Endometrium (tissue), 2 donors: ENCODE measurements at regions not wholly inside any gene's neighbourhood (a gene's known extent, or its start where the extent isn't known, plus 50 kb on each side); places are given as distances from the start of the nearest gene placed in this dataset.
A peak's percentile ranks its signal among the peaks of the same experiment; 100 is the strongest.
"Not testable (repeated sequence)": the region's sequence is repeated elsewhere in the genome, so short reads cannot be mapped to it uniquely, and the experiment has no call there.

Source experiments
- FAIRE-seq: peaks from 2 replicates; lab custom pipeline; 2012; peaks lifted over from hg19 to GRCh38; lab: Jason Lieb, UNC
- donor health status: control.
- donor health status: control.

GRCh38 chr1:185539277-185539943 lies 194.8 kb upstream of the HMCN1 start:
- no peak for FAIRE-seq

GRCh38 chr1:185538309-185538898 lies 195.8 kb upstream of the HMCN1 start:
- FAIRE-seq = not testable (repeated sequence)

GRCh38 chr1:185537596-185537995 lies 196.6 kb upstream of the HMCN1 start:
- no peak for FAIRE-seq

GRCh38 chr1:185536165-185536920 lies 197.8 kb upstream of the HMCN1 start:
- no peak for FAIRE-seq

- FAIRE-seq = no peak
Observed at GRCh38 chr1:185535621-185536020, 198.6 kb upstream of the HMCN1 start.

GRCh38 chr1:185534801-185535200 lies 199.4 kb upstream of the HMCN1 start:
- peak; percentile 31 for FAIRE-seq

- no peak for FAIRE-seq
Observed at GRCh38 chr1:185533596-185533995, 200.6 kb upstream of the HMCN1 start.

- FAIRE-seq = no peak
Observed at GRCh38 chr1:185532856-185533255, 201.3 kb upstream of the HMCN1 start.

- no peak for FAIRE-seq
Observed at GRCh38 chr1:185531838-185532237, 202.4 kb upstream of the HMCN1 start.

- no peak for FAIRE-seq
Observed at GRCh38 chr1:185530215-185530614, 204.0 kb upstream of the HMCN1 start.

- FAIRE-seq = no peak
Observed at GRCh38 chr1:185529673-185530072, 204.5 kb upstream of the HMCN1 start.

GRCh38 chr1:185528084-185528676 lies 206.0 kb upstream of the HMCN1 start:
- no peak for FAIRE-seq

- FAIRE-seq = no peak
Observed at GRCh38 chr1:185526344-185527307, 207.6 kb upstream of the HMCN1 start.

GRCh38 chr1:185520188-185520920 lies 203.3 kb upstream of the IVNS1ABP start:
- FAIRE-seq = no peak

GRCh38 chr1:185517808-185518419 lies 200.9 kb upstream of the IVNS1ABP start:
- peak; percentile 57 for FAIRE-seq

GRCh38 chr1:185517301-185517700 lies 200.3 kb upstream of the IVNS1ABP start:
- not testable (repeated sequence) for FAIRE-seq

- FAIRE-seq = no peak
Observed at GRCh38 chr1:185515696-185516095, 198.7 kb upstream of the IVNS1ABP start.

GRCh38 chr1:185514311-185514710 lies 197.3 kb upstream of the IVNS1ABP start:
- no peak for FAIRE-seq

- FAIRE-seq = no peak
Observed at GRCh38 chr1:185512442-185512841, 195.4 kb upstream of the IVNS1ABP start.

GRCh38 chr1:185501099-185501498 lies 184.1 kb upstream of the IVNS1ABP start:
- FAIRE-seq = no peak
